GM21526 (cell line): ENCODE measurements at regions not wholly inside any gene's neighbourhood (a gene's known extent, or its start where the extent isn't known, plus 50 kb on each side); places are given as distances from the start of the nearest gene placed in this dataset.
"Not testable (repeated sequence)": the region's sequence is repeated elsewhere in the genome, so short reads cannot be mapped to it uniquely, and the experiment has no call there.

Source experiments
- ATAC-seq: cut with Tn5 transposase; IDR thresholded peaks from one replicate; pipeline ENCODE4 v1.9.1; 2021; ENCODE audit warnings: moderate library complexity; ENCODE audit not compliant: unreplicated experiment, low FRiP score

GRCh38 chr18:60215432-60215831 is 157.1 kb downstream of the MC4R start:
- no peak for ATAC-seq

GRCh38 chr18:60209042-60209441 is 163.5 kb downstream of the MC4R start:
- no peak for ATAC-seq

- no peak for ATAC-seq
These were observed 169.9 kb downstream of the MC4R start for GRCh38 chr18:60202708-60203107.

- no peak for ATAC-seq
These were observed 172.0 kb downstream of the MC4R start for GRCh38 chr18:60200558-60200957.

- ATAC-seq: no peak
These were observed 173.1 kb downstream of the MC4R start for GRCh38 chr18:60199505-60199904.

GRCh38 chr18:60197671-60198462 is 174.7 kb downstream of the MC4R start:
- no peak for ATAC-seq

- ATAC-seq: no peak
These were observed 175.6 kb downstream of the MC4R start for GRCh38 chr18:60196836-60197606.

GRCh38 chr18:60193780-60194179 is 178.8 kb downstream of the MC4R start:
- no peak for ATAC-seq

- ATAC-seq: no peak
These were observed 180.6 kb downstream of the MC4R start for GRCh38 chr18:60191926-60192325.

- no peak for ATAC-seq
These were observed 182.7 kb downstream of the MC4R start for GRCh38 chr18:60189856-60190255.

GRCh38 chr18:60188958-60189357 is 183.6 kb downstream of the MC4R start:
- ATAC-seq: no peak

GRCh38 chr18:60182223-60182622 is 190.4 kb downstream of the MC4R start:
- no peak for ATAC-seq

GRCh38 chr18:60180671-60181070 is 191.9 kb downstream of the MC4R start:
- ATAC-seq: no peak

GRCh38 chr18:60178224-60178623 is 194.4 kb downstream of the MC4R start:
- ATAC-seq: not testable (repeated sequence)

- ATAC-seq: no peak
These were observed 196.3 kb downstream of the MC4R start for GRCh38 chr18:60176259-60176658.

GRCh38 chr18:60174832-60175231 is 197.7 kb downstream of the MC4R start:
- ATAC-seq: no peak

GRCh38 chr18:60172030-60172429 is 200.5 kb downstream of the MC4R start:
- no peak for ATAC-seq

- ATAC-seq: no peak
These were observed 209.0 kb downstream of the MC4R start for GRCh38 chr18:60163622-60164021.

- ATAC-seq: no peak
These were observed 210.2 kb downstream of the MC4R start for GRCh38 chr18:60162388-60162787.

GRCh38 chr18:60157810-60158209 is 214.8 kb downstream of the MC4R start:
- no peak for ATAC-seq

GRCh38 chr18:60153376-60153775 is 219.2 kb downstream of the MC4R start:
- no peak for ATAC-seq

- no peak for ATAC-seq
These were observed 223.3 kb downstream of the MC4R start for GRCh38 chr18:60149316-60149715.
